HG03159 (cell line): ENCODE measurements at regions not wholly inside any gene's neighbourhood (a gene's known extent, or its start where the extent isn't known, plus 50 kb on each side); places are given as distances from the start of the nearest gene placed in this dataset.
"Not testable (repeated sequence)": the region's sequence is repeated elsewhere in the genome, so short reads cannot be mapped to it uniquely, and the experiment has no call there.

Experiments
- ATAC-seq: cut with Tn5 transposase; IDR thresholded peaks from one replicate; pipeline ENCODE4 v1.9.1; 2021; ENCODE audit warnings: mild to moderate bottlenecking, moderate library complexity; ENCODE audit not compliant: unreplicated experiment

DNA sequence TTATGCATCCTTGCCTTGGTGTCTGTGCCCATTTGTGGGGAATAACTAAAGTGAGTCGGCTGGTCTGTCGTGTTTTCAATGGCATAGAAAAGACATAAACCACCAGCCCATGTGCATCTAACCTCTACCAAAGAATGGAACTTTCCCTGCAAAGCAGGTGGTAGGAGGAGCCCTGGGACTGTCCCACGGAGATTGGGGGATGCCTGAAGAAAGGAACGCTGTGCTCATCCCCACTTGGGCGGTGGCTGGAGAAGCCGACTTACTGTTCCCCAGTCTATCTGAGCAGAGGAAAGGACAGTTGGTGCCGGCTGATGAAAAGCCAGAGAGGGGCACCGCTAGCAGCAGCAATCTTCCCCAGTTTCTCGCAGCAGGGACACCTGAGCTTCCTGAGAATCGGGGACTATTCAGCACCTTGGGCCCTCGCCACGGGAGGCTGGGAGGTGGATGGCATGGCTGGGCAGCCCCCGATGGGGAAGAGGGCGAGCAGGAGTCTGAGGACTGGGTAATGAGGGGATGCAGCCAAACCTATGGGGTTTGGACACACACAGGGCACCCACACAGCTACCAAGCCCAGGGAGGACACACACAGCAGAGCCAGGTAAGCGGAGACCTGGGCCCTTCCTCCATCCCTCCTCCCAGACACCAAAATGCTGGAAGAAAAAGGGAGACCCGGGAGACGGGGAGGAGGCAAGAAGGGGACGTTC, 53.7 kb upstream of the AGAP1 start:
- ATAC-seq = no peak

GRCh38 chr2:235443580-235443979, 50.3 kb upstream of the AGAP1 start:
- not testable (repeated sequence) for ATAC-seq
